Heart right ventricle (tissue), 16 donors: ENCODE measurements at regions not wholly inside any gene's neighbourhood (a gene's known extent, or its start where the extent isn't known, plus 50 kb on each side); places are given as distances from the start of the nearest gene placed in this dataset.
A peak's percentile ranks its signal among the peaks of the same experiment; 100 is the strongest.

Experiments used
- ATAC-seq, 8 donors: fragments of 200-7000 bp; cut with Tn5 transposase; one replicate each; pipeline ENCODE4 v1.9.1; 2020; ENCODE audit warnings: mild to moderate bottlenecking in 8 of 8, moderate library complexity in 8 of 8, moderate number of reproducible peaks in 1 of 8
- DNase-seq, 2 donors: peaks; one replicate each; pipeline ENCODE4 v3.0.0-alpha.2; 2020
- H3K27ac ChIP-seq, 10 donors: fragments of 200-600 bp; sonication (generic) in 2 of 10; one replicate each; pipeline versions ENCODE4 v1.5.0 to v1.8.0; 2020 to 2022; ENCODE audit warnings: mild to moderate bottlenecking in 3 of 10
- H3K27me3 ChIP-seq, 7 donors: fragments of 200-600 bp; one replicate each; pipeline ENCODE4 v1.8.0; 2021 to 2022; ENCODE audit warnings: mild to moderate bottlenecking in 2 of 7
- H3K36me3 ChIP-seq, 9 donors: fragments of 200-600 bp; sonication (generic) in 1 of 9; one replicate each; pipeline versions ENCODE4 v1.5.0 to v1.8.0; 2020 to 2022; ENCODE audit warnings: mild to moderate bottlenecking in 2 of 9
- H3K4me1 ChIP-seq, 9 donors: fragments of 200-600 bp; sonication (generic) in 1 of 9; one replicate each; pipeline versions ENCODE4 v1.5.0 to v1.8.0; 2020 to 2022; ENCODE audit warnings: mild to moderate bottlenecking in 4 of 9
- H3K4me3 ChIP-seq, 10 donors: fragments of 200-600 bp; sonication (generic) in 2 of 10; one replicate each; pipeline versions ENCODE4 v1.5.0 to v1.8.0; 2020 to 2022; ENCODE audit warnings: mild to moderate bottlenecking in 7 of 10, moderate library complexity in 2 of 10
- H3K9me3 ChIP-seq, 11 donors: fragments of 200-600 bp in 10 of 11; sonication (generic) in 2 of 11; one replicate each; pipeline versions ENCODE4 v1.5.0 to v1.8.0; 2013 to 2022; ENCODE audit warnings: mild to moderate bottlenecking in 2 of 11, control low read depth in 1 of 11, moderate library complexity in 1 of 11
- WGBS, 2 donors: extraction: QIAGEN DNeasy Blood & Tissue Kit; methylation state at CpG; one replicate each; pipeline ENCODE4 v1.1.7; 2013; ENCODE audit warnings: inconsistent platforms in 1 of 2; 5-methylcytosine and 5-hydroxymethylcytosine counted together
- intact Hi-C, 10 donors: fragments of 100-400 bp; cut with DNase I; formaldehyde crosslinking; loops; one replicate each; pipeline versions ENCODE4 v1.11.1 to v1.14.2; 2022
- TF ChIP-seq, protein P1 (sequence below), 9 donors: fragments of 200-600 bp; sonication (generic) in 2 of 9; IDR thresholded peaks; one replicate each; pipeline versions ENCODE4 v1.5.0 to v1.8.0; 2021 to 2022; ENCODE audit warnings: antibody characterized with exemption in 9 of 9, mild to moderate bottlenecking in 5 of 9, moderate library complexity in 1 of 9
- donor health status: Arrhythmogenic right ventricular cardiomyopathy.
- donor health status: ischemic (EF 13 %, LVEDD 7.1; RV severe dilation, severe dysfunction).
- donor health status: healthy with polysubstance abuse.
- donor health status: DM: no; HTN: yes; CAD: no.
- donor health status: DM: no; HTN: no; CAD: no.
- donor health status: ischemic (EF 25% LVEDD 6.9; RV normal size, moderate dysfunction).
- donor health status: ischemic (EF 25% LVEDD 5.7; RV mildly dilated, moderate dysfunction).
- donor health status: healthy.
- donor health status: DM: yes; HTN: yes; CAD: no.
- donor health status: Ischemic cardiomyopathy.
- donor health status: ischemic (EF 35%, LVEDD 5.7; RV mildly dilated, moderate dysfunction).
- donor health status: nonischemic (EF 11% LVEDD 7.7; RV severe dilation, severe dysfunction).
- donor health status: DM: yes; HTN: yes; CAD: no.
- donor health status: PGD.
- donor health status: ischemic (EF 29% LVEDD 5.4; RV normal size, mild dysfunction).
- donor health status: nonischemic (EF 23%, LVEDD 6.1; RV moderate dilation, normal function).

DNA sequence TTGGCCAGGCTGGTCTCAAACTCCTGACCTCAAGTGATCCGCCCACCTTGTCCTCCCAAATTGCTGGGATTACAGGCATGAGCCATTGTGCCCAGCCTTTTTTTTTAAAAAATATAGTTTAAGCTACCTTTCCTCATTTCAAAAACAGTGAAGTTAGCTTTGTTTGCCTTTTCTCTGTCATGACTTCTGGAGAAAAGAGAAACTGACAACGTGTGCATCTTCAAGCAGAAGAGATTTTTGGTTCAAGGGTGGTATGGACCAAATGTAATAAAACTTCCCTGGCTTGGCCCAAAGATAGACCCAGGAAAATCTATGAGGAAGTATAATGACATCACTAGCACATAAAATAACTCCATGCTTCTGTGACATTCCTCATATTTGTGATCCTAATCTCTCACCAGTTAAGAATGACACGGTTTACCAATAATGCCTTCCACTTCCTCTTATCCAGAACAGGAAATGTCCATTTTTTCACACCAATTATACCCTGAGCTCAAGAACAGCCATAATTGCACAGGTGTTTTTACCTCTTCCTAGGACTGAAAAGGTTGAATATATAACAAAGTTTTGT, 781.2 kb upstream of the NR2F2 start:
- DNase-seq (no peak), ATAC-seq (no peak)
- intact Hi-C loops = no loop called here
- Histone ChIP-seq H3K36me3 (no peaks in the 10 kb centered on the region), H3K27ac (no peak overlapping the region), H3K4me3 (no peak overlapping the region), H3K9me3 (no peaks in the 10 kb centered on the region), H3K27me3 (no peaks in the 10 kb centered on the region), H3K4me1 (no peaks in the 10 kb centered on the region)
- 72 to 88% methylated on average over 3 of the region's 3 CpGs for WGBS, 2 donors
- TF ChIP-seq, protein P1, sequence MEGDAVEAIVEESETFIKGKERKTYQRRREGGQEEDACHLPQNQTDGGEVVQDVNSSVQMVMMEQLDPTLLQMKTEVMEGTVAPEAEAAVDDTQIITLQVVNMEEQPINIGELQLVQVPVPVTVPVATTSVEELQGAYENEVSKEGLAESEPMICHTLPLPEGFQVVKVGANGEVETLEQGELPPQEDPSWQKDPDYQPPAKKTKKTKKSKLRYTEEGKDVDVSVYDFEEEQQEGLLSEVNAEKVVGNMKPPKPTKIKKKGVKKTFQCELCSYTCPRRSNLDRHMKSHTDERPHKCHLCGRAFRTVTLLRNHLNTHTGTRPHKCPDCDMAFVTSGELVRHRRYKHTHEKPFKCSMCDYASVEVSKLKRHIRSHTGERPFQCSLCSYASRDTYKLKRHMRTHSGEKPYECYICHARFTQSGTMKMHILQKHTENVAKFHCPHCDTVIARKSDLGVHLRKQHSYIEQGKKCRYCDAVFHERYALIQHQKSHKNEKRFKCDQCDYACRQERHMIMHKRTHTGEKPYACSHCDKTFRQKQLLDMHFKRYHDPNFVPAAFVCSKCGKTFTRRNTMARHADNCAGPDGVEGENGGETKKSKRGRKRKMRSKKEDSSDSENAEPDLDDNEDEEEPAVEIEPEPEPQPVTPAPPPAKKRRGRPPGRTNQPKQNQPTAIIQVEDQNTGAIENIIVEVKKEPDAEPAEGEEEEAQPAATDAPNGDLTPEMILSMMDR (IDR thresholded peaks at IDR 0.05) = no peak

DNA sequence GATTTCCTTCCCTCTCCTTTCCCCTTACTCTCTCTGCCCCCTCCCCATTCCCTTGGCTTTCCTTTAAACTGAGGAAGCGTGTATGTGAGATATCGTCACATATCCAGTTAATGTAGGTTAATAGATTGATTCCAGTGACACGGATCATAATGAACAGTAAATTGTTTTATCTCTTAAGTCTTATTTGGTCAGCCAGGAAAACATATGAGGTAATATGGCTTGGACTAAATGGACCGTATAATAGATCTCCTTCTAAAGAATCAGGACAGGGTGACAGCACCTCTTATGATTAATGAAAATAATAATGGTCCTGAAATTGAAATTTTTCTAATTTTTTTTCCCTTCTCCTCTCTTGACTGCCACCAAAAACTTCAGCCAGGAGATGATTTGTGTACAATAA, 779.8 kb upstream of the NR2F2 start:
- no peaks in the 10 kb centered on the region for H3K4me1 ChIP-seq
- no peak for ATAC-seq
- no peaks in the 10 kb centered on the region for H3K36me3 ChIP-seq
- no peak overlapping the region for H3K27ac ChIP-seq
- TF ChIP-seq, protein P1 (IDR thresholded peaks at IDR 0.05) = no peak
- no peak overlapping the region for H3K4me3 ChIP-seq
- 91% methylated on average over 4 of the region's 4 CpGs for WGBS, 2 donors
- no peaks in the 10 kb centered on the region for H3K9me3 ChIP-seq
- intact Hi-C loops = loop anchor here in 1 of 10 donors (10.0 kb wide), 1 partner anchor 56 kb away; no protein-coding TSS in a partner anchor
- H3K27me3 ChIP-seq = no peaks in the 10 kb centered on the region
- no peak for DNase-seq

DNA sequence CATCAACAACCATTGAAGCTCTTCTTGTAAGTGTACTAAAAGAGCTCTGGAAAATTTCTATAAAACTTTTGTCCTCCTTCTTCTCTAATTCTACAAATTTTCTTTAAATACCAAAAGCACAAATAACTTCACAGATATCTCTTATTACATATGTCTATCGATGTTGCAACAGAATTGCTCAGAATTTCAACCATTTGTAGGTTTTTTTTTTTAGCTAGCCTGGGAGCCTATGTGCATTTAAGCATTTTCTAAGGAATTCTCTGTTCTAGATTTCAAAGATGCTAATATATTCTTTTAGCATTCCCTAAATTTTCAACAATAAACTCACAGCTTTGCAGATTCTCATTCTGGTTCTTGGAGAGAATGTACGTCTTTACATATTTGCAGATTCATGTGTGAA, 774.3 kb upstream of the NR2F2 start:
- TF ChIP-seq, protein P1 (IDR thresholded peaks at IDR 0.05) = no peak
- H3K4me1 ChIP-seq = peaks cover 0 to 25% (median 3%) of the 10 kb centered on the region in 9 donors
- H3K4me3 ChIP-seq = no peak overlapping the region
- 88 to 92% methylated on average over 2 of the region's 2 CpGs for WGBS, 2 donors
- DNase-seq (no peak), ATAC-seq (no peak)
- no peaks in the 10 kb centered on the region for H3K36me3 ChIP-seq
- no peaks in the 10 kb centered on the region for H3K27me3 ChIP-seq
- intact Hi-C loops = loop anchor here in 1 of 10 donors (10.0 kb wide), 1 partner anchor 61 kb away; no protein-coding TSS in a partner anchor
- H3K27ac ChIP-seq = peak overlapping the region in 1 of 10 donors; percentile 74
- no peaks in the 10 kb centered on the region for H3K9me3 ChIP-seq

DNA sequence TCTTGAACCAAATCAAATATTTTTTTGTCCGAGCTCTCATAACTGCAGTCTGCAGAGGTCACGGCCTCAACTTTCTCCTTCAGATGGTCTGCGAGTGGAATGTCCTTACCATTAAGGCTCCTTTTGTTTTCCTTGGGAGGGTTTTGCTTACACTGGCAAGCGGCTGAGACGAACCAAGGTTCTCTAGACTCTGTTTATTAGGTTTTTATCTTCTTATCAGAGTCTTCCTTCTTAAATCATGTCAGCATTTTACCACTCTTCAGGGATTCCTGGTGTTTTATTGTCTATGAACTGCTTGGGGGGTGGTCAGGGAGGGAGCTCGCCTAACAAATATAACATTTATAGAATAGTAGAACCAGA, 773.7 kb upstream of the NR2F2 start:
- ATAC-seq = peak in 3 of 8 donors; percentile 34 to 66 (median 56)
- peak in 1 of 2 donors; percentile 15 for DNase-seq
- TF ChIP-seq, protein P1 (IDR thresholded peaks at IDR 0.05) = no peak
- Histone ChIP-seq H3K27me3 (no peaks in the 10 kb centered on the region), H3K36me3 (no peaks in the 10 kb centered on the region), H3K4me1 (peaks cover 0 to 25% (median 3%) of the 10 kb centered on the region in 9 donors), H3K9me3 (no peaks in the 10 kb centered on the region), H3K27ac (peak overlapping the region in 7 of 10 donors; percentile 9 to 74 (median 37)), H3K4me3 (no peak overlapping the region)
- intact Hi-C loops = loop anchor here in 1 of 10 donors (10.0 kb wide), 1 partner anchor 62 kb away; no protein-coding TSS in a partner anchor
- 64 to 69% methylated on average over 6 of the region's 6 CpGs for WGBS, 2 donors
